CD8-positive, alpha-beta memory T cell (primary cell): ENCODE measurements at regions not wholly inside any gene's neighbourhood (a gene's known extent, or its start where the extent isn't known, plus 50 kb on each side); places are given as distances from the start of the nearest gene placed in this dataset.
A peak's percentile ranks its signal among the peaks of the same experiment; 100 is the strongest.

Experiments used
- CTCF ChIA-PET: fragments of 350-600 bp; sonication (Branson Sonifier 250); formaldehyde crosslinking; loops from one replicate; lab custom pipeline; 2021; ENCODE audit warnings: antibody characterized with exemption; lab: Charles Lee
- POLR2A ChIA-PET: fragments of 350-600 bp; sonication (Branson Sonifier 250); formaldehyde crosslinking; loops from one replicate; lab custom pipeline; 2021; ENCODE audit warnings: antibody characterized with exemption; lab: Charles Lee
- DNase-seq, 5 donors: peaks; one replicate each; pipeline versions ENCODE4 v3.0.0 to v3.0.0-alpha.2; 2020 to 2022; ENCODE audit warnings: mixed read lengths in 1 of 5
- H3K27ac ChIP-seq: one replicate; pipeline ENCODE4 v1.7.0; 2013; ENCODE audit warnings: low read depth, mild to moderate bottlenecking, low read length, moderate library complexity
- H3K27me3 ChIP-seq: 2 replicates; pipeline ENCODE4 v1.7.0; 2013; ENCODE audit warnings: low read length, mild to moderate bottlenecking; ENCODE audit not compliant: insufficient read depth, poor library complexity, severe bottlenecking
- H3K36me3 ChIP-seq: 2 replicates; pipeline ENCODE4 v1.7.0; 2013; ENCODE audit warnings: mild to moderate bottlenecking, low read length, moderate library complexity; ENCODE audit not compliant: insufficient read depth
- H3K4me1 ChIP-seq: 2 replicates; pipeline ENCODE4 v1.7.0; 2013; ENCODE audit warnings: mild to moderate bottlenecking, low read length, moderate library complexity; ENCODE audit not compliant: insufficient read depth
- H3K4me3 ChIP-seq: 2 replicates; pipeline ENCODE4 v1.7.0; 2013; ENCODE audit warnings: mild to moderate bottlenecking, low read length
- H3K9me3 ChIP-seq: 2 replicates; pipeline ENCODE4 v1.7.0; 2013; ENCODE audit warnings: mild to moderate bottlenecking, low read length
- H3K27ac Mint-ChIP-seq, 8 donors: one replicate each; pipeline ENCODE4 v1.8.0; 2020 to 2021; ENCODE audit warnings: mixed read lengths in 8 of 8, mild to moderate bottlenecking in 6 of 8, inconsistent platforms in 3 of 8, moderate library complexity in 3 of 8
- H3K27me3 Mint-ChIP-seq, 2 donors: one replicate each; pipeline ENCODE4 v1.8.0; 2020 to 2021; ENCODE audit warnings: mixed read lengths in 2 of 2, mild to moderate bottlenecking in 1 of 2, moderate library complexity in 1 of 2
- H3K36me3 Mint-ChIP-seq, 3 donors: one replicate each; pipeline ENCODE4 v1.8.0; 2020 to 2021; ENCODE audit warnings: mixed read lengths in 3 of 3, inconsistent platforms in 1 of 3, mild to moderate bottlenecking in 1 of 3
- H3K4me1 Mint-ChIP-seq, 3 donors: one replicate each; pipeline ENCODE4 v1.8.0; 2020 to 2021; ENCODE audit warnings: mixed read lengths in 3 of 3, inconsistent platforms in 1 of 3, mild to moderate bottlenecking in 1 of 3
- H3K4me3 Mint-ChIP-seq, 7 donors: one replicate each; pipeline ENCODE4 v1.8.0; 2020 to 2021; ENCODE audit warnings: mixed read lengths in 7 of 7, mild to moderate bottlenecking in 6 of 7, moderate library complexity in 4 of 7, inconsistent platforms in 2 of 7
- H3K9me3 Mint-ChIP-seq, 5 donors: one replicate each; pipeline ENCODE4 v1.8.0; 2020 to 2022; ENCODE audit warnings: mixed read lengths in 5 of 5, mild to moderate bottlenecking in 3 of 5, moderate library complexity in 2 of 5, inconsistent platforms in 1 of 5

DNA sequence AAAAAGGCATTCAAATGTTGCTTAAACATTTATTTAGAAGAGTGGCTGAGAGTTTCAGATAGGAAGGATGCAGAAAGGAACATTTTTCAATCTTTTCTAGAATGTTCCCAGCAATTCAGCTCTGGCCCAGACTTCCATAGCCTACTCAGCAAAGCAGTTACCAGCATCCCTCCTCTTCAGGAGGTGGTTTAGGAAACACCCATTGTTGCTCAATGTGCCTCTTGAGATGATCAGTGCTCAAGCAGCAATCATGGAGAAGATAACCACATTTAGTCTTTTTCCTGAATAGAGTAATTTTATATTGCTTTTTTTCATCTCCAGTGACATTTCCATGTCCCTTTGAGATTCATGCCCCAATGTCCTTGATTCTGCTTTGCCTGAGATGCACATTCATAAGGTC lies 328.7 kb upstream of the PPARGC1A start:
- Histone ChIP-seq H3K9me3 (no peaks in the 10 kb centered on the region), H3K27ac (no peak overlapping the region), H3K4me3 (no peak overlapping the region), H3K27me3 (no peaks in the 10 kb centered on the region), H3K4me1 (no peaks in the 10 kb centered on the region), H3K36me3 (no peaks in the 10 kb centered on the region)
- Mint-ChIP-seq H3K9me3 (peaks cover 0 to 6% (median 0%) of the 10 kb centered on the region in 5 donors), H3K4me1 (no peaks in the 10 kb centered on the region), H3K27me3 (no peaks in the 10 kb centered on the region), H3K27ac (no peak overlapping the region), H3K36me3 (peaks cover 0 to 2% (median 0%) of the 10 kb centered on the region in 3 donors), H3K4me3 (no peak overlapping the region)
- CTCF ChIA-PET = no interaction called here
- DNase-seq = no peak
- POLR2A ChIA-PET = no interaction called here

DNA sequence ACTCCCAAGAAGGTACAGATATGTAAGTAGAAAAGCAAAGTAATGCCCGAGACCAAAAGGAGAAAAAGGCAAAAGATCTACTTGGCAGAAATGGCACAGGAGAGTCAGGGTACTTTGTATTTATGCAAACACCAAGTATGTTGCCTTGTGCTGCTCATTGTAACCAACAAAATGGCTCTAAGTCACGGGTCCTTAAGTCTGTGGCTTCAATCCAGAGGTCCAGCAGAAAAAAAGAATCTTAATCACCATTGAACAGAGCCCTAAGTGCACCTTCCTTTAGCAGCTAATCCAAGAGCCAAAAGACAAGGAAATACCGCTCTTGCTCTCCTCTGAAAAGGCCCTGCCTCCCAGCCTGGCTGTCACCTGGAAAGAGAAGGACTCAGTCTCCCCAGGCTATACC lies 324.9 kb upstream of the PPARGC1A start:
- Mint-ChIP-seq H3K9me3 (peaks cover 0 to 6% (median 2%) of the 10 kb centered on the region in 5 donors), H3K27ac (no peak overlapping the region), H3K4me3 (no peak overlapping the region), H3K27me3 (no peaks in the 10 kb centered on the region), H3K36me3 (peaks cover 0 to 2% (median 0%) of the 10 kb centered on the region in 3 donors), H3K4me1 (no peaks in the 10 kb centered on the region)
- Histone ChIP-seq H3K27me3 (no peaks in the 10 kb centered on the region), H3K4me3 (no peak overlapping the region), H3K36me3 (no peaks in the 10 kb centered on the region), H3K27ac (no peak overlapping the region), H3K4me1 (no peaks in the 10 kb centered on the region), H3K9me3 (no peaks in the 10 kb centered on the region)
- CTCF ChIA-PET = no interaction called here
- POLR2A ChIA-PET = no interaction called here
- no peak for DNase-seq

DNA sequence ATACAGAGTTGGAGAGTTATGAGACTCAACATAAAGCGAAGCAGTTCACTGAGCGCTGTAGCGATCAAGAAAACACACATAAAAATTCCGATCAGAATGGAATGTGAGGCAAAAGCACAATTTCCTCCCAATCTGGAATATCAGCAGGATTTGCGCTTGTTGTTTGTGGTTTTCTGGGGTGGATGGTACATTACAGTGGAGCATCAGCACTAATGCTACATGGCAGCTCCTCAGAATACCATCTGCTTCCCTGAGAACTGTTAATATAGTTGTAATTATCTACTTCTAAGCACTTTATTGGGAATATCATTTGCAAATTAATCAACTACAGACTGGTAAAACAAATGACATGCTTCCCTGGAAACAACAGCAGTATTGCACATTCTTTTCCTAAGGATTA lies 324.1 kb upstream of the PPARGC1A start:
- Mint-ChIP-seq H3K27ac (peak overlapping the region in 1 of 8 donors; percentile 54), H3K9me3 (peaks cover 0 to 6% (median 2%) of the 10 kb centered on the region in 5 donors), H3K27me3 (no peaks in the 10 kb centered on the region), H3K4me1 (no peaks in the 10 kb centered on the region), H3K4me3 (no peak overlapping the region), H3K36me3 (no peaks in the 10 kb centered on the region)
- Histone ChIP-seq H3K4me1 (no peaks in the 10 kb centered on the region), H3K9me3 (no peaks in the 10 kb centered on the region), H3K36me3 (no peaks in the 10 kb centered on the region), H3K27me3 (no peaks in the 10 kb centered on the region), H3K4me3 (no peak overlapping the region), H3K27ac (no peak overlapping the region)
- ChIA-PET POLR2A (no interaction called here), CTCF (no interaction called here)
- no peak for DNase-seq

DNA sequence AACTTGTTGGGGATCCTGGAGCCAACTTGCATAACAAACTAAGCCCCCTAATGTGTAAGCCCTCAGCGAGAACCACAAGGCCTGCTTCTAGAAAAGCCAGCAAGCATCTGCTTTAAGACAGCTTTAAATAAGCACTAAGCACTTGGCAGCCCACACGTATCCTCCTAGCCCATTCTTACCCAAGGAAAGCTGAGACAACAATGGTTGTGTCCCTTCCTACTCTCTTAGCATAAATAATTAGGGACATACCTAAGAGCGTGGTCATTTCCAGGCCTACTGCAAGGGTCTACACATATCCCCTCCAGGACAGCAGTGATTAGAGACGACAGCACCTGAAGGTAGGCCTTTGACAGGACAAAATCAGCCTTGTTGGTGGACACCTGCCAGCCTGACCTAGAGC lies 322.8 kb upstream of the PPARGC1A start:
- Histone ChIP-seq H3K4me3 (no peak overlapping the region), H3K27ac (no peak overlapping the region), H3K27me3 (no peaks in the 10 kb centered on the region), H3K36me3 (no peaks in the 10 kb centered on the region), H3K9me3 (no peaks in the 10 kb centered on the region), H3K4me1 (no peaks in the 10 kb centered on the region)
- H3K4me1 Mint-ChIP-seq = no peaks in the 10 kb centered on the region
- ChIA-PET CTCF (no interaction called here), POLR2A (no interaction called here)
- H3K4me3 Mint-ChIP-seq = no peak overlapping the region
- H3K27ac Mint-ChIP-seq = no peak overlapping the region
- no peaks in the 10 kb centered on the region for H3K36me3 Mint-ChIP-seq
- DNase-seq = no peak
- no peaks in the 10 kb centered on the region for H3K27me3 Mint-ChIP-seq
- peaks cover 0 to 6% (median 0%) of the 10 kb centered on the region in 5 donors for H3K9me3 Mint-ChIP-seq

DNA sequence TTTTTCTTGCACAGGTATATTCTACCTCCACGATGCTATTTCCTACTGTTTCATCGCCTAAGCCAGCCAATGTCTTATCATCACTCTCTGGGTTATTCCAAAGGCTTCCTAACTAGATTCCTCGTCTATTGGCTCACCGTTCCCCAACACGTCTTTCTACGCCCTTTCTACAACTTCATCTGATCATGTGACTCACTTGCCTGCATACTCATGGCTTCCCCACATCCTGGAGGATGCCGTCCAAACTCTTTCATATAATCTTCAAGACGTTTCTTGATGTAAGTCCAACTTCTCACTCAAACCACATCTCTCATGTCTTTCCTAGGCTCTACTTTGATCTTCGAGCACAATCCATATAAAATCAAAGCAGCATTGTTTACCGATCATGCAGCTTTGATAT lies 322.0 kb upstream of the PPARGC1A start:
- no peaks in the 10 kb centered on the region for H3K27me3 ChIP-seq
- no peak overlapping the region for H3K27ac ChIP-seq
- Mint-ChIP-seq H3K36me3 (no peaks in the 10 kb centered on the region), H3K4me3 (no peak overlapping the region), H3K4me1 (no peaks in the 10 kb centered on the region), H3K27ac (no peak overlapping the region), H3K9me3 (peaks cover 0 to 2% (median 0%) of the 10 kb centered on the region in 5 donors), H3K27me3 (no peaks in the 10 kb centered on the region)
- no peaks in the 10 kb centered on the region for H3K9me3 ChIP-seq
- no peaks in the 10 kb centered on the region for H3K4me1 ChIP-seq
- ChIA-PET CTCF (interaction anchor here (1.9 kb wide), 1 partner anchor 9 kb away, joined by 5 read pairs; no protein-coding TSS in a partner anchor), POLR2A (no interaction called here)
- no peaks in the 10 kb centered on the region for H3K36me3 ChIP-seq
- no peak for DNase-seq
- H3K4me3 ChIP-seq = no peak overlapping the region

DNA sequence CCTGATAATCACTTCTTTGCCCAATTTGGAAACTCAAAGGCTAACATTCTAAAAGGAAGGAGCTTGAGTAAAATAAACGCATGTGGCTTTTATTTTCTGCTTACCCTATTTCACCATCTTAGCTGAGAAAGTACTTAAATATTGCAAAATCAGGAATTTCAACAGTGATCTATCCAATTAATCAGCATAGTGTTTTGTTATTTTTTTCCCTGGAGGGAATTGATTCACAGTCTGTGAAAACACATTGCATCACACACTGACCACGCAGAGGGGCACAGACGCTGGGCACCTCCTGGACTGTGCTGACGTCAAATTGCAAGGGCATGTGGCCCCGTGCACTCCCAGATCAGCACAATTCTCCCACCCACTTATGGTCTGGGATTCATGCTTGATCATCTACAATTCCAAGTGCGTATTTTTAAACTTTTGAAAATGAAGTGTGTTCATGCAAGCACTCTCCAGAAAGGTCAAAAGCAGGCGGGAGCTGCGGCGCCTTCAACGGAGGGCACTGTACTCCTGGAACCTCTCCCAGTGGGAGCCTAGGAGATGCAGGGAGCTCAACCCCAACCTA lies 320.6 kb upstream of the PPARGC1A start:
- H3K4me1 Mint-ChIP-seq = no peaks in the 10 kb centered on the region
- H3K36me3 ChIP-seq = no peaks in the 10 kb centered on the region
- H3K4me3 Mint-ChIP-seq = no peak overlapping the region
- no peaks in the 10 kb centered on the region for H3K36me3 Mint-ChIP-seq
- ChIA-PET CTCF (interaction anchor here (1.9 kb wide), 1 partner anchor 8 kb away, joined by 5 read pairs; no protein-coding TSS in a partner anchor), POLR2A (no interaction called here)
- DNase-seq = no peak
- H3K27ac ChIP-seq = no peak overlapping the region
- H3K27me3 ChIP-seq = no peaks in the 10 kb centered on the region
- H3K9me3 ChIP-seq = no peaks in the 10 kb centered on the region
- no peaks in the 10 kb centered on the region for H3K4me1 ChIP-seq
- no peak overlapping the region for H3K4me3 ChIP-seq
- no peak overlapping the region for H3K27ac Mint-ChIP-seq
- H3K9me3 Mint-ChIP-seq = peaks cover 0 to 4% (median 0%) of the 10 kb centered on the region in 5 donors
- H3K27me3 Mint-ChIP-seq = no peaks in the 10 kb centered on the region

DNA sequence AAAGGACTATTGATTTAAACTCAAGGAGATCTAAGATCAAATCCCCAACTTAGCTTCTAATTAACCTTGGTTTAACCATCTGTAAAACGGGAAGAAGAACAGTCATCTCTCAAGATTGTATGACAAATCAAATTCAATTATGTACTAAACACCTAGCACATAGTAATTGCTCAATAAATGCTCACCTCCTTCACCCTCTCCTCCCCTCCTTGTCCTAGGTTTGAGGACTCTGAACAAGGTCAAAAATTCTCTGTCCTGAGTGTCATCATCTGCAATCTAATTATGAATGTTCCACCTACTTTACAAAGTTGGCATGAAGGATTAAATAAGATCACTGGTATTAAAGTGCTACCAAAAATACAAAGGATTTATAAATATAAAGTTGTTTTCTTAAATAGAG lies 320.1 kb upstream of the PPARGC1A start:
- H3K9me3 ChIP-seq = no peaks in the 10 kb centered on the region
- Mint-ChIP-seq H3K36me3 (no peaks in the 10 kb centered on the region), H3K4me3 (no peak overlapping the region), H3K27ac (no peak overlapping the region), H3K4me1 (no peaks in the 10 kb centered on the region), H3K9me3 (peaks cover 0 to 4% (median 0%) of the 10 kb centered on the region in 5 donors), H3K27me3 (no peaks in the 10 kb centered on the region)
- H3K27me3 ChIP-seq = no peaks in the 10 kb centered on the region
- DNase-seq = no peak
- H3K27ac ChIP-seq = no peak overlapping the region
- no peaks in the 10 kb centered on the region for H3K36me3 ChIP-seq
- H3K4me1 ChIP-seq = no peaks in the 10 kb centered on the region
- ChIA-PET POLR2A (no interaction called here), CTCF (no interaction called here)
- H3K4me3 ChIP-seq = no peak overlapping the region

DNA sequence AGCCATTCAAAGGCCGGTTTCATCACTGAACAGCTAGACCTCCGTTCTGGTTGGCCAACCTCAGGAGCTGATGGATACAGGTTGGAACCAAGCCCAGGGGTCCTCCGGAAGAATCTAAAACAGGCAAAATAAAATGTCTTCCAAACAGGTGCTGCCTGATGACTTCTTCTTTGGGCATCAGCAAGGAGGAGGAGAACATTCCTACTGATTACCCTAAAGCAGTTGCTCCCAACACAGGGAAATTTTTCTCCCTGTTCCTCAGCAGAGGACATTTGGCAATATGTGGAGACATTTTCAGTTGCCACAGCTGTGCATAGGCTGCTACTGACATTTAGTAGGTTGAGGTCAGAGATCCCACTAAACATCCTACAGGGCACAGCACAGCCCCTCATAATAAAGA lies 319.3 kb upstream of the PPARGC1A start:
- Histone ChIP-seq H3K27ac (no peak overlapping the region), H3K4me1 (no peaks in the 10 kb centered on the region), H3K27me3 (no peaks in the 10 kb centered on the region), H3K36me3 (no peaks in the 10 kb centered on the region), H3K9me3 (no peaks in the 10 kb centered on the region), H3K4me3 (no peak overlapping the region)
- Mint-ChIP-seq H3K4me1 (no peaks in the 10 kb centered on the region), H3K27ac (no peak overlapping the region), H3K4me3 (no peak overlapping the region), H3K27me3 (no peaks in the 10 kb centered on the region), H3K36me3 (no peaks in the 10 kb centered on the region), H3K9me3 (peaks cover 0 to 4% (median 0%) of the 10 kb centered on the region in 5 donors)
- POLR2A ChIA-PET = no interaction called here
- DNase-seq = no peak
- CTCF ChIA-PET = no interaction called here
